ENCODE measurements at regions not wholly inside any gene's neighbourhood (a gene's known extent, or its start where the extent isn't known, plus 50 kb on each side); places are given as distances from the start of the nearest gene placed in this dataset.

DNA sequence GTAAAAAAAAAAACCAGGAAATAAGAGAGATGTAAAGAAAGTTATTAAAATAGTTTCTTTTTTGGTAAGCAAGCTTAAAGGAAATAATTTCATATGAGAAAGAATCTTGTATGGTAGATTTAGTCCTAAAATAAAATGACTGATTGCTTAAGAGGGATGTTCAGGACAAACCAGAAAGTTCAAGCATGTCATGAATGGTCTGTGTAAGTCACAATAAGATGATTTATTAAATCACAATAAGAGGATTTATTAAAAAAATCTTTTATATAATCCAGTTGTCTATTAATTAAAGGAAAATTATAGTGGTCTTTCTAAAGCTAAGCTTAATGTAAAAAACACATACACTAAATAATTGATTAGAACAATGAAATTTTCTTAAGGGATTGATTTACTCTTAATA is 91.8 kb upstream of the OR13F1 start:
- DNase-seq, result peak in 1 of 3 donors; percentile 1
- Histone ChIP-seq H3K9me3 (ENCODE audit: control insufficient read depth in 4 of 4, insufficient read depth in 3 of 4, low read length in 3 of 4) (peaks cover 0 to 6% (median 1%) of the 10 kb centered on the region in 4 donors), H3K4me3 (no peak overlapping the region), H3K27me3 (ENCODE audit: control insufficient read depth in 3 of 3, insufficient read depth in 3 of 3, low read length in 2 of 3) (no peaks in the 10 kb centered on the region), H3K36me3 (ENCODE audit: control insufficient read depth in 4 of 4, insufficient read depth in 4 of 4, low read length in 4 of 4) (no peaks in the 10 kb centered on the region), H3K9ac (ENCODE audit: insufficient read depth in 1 of 2, low read length in 2 of 2) (no peak overlapping the region), H3K4me1 (ENCODE audit: control insufficient read depth in 5 of 5, insufficient read depth in 5 of 5, low read length in 5 of 5) (no peaks in the 10 kb centered on the region), H3K27ac (ENCODE audit: low read depth in 1 of 2, low read length in 1 of 2) (no peak overlapping the region)
- no peak for ATAC-seq (ENCODE audit: insufficient read depth, low FRiP score)
- TF ChIP-seq, protein P1, sequence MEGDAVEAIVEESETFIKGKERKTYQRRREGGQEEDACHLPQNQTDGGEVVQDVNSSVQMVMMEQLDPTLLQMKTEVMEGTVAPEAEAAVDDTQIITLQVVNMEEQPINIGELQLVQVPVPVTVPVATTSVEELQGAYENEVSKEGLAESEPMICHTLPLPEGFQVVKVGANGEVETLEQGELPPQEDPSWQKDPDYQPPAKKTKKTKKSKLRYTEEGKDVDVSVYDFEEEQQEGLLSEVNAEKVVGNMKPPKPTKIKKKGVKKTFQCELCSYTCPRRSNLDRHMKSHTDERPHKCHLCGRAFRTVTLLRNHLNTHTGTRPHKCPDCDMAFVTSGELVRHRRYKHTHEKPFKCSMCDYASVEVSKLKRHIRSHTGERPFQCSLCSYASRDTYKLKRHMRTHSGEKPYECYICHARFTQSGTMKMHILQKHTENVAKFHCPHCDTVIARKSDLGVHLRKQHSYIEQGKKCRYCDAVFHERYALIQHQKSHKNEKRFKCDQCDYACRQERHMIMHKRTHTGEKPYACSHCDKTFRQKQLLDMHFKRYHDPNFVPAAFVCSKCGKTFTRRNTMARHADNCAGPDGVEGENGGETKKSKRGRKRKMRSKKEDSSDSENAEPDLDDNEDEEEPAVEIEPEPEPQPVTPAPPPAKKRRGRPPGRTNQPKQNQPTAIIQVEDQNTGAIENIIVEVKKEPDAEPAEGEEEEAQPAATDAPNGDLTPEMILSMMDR (IDR thresholded peaks at IDR 0.05; ENCODE audit: control extremely low read depth, extremely low read depth), result no peak

DNA sequence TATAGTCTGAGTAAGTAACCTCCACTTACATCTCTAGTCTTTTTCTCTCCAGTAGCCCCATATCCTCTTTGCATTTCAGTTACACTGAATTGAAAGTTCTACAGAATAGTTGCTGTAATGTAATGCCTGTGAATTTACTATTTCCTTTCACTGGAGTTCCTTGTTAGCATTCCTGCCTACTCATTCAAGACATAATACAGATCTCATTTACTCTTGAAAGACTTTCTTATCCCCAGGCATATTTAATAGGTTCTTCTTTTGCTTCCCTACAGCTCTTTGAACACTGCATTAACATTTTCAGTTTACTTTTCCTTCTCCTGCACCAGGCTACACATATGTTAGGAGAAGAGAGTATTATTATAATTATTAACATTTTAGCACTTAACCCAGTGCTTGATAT is 87.6 kb upstream of the OR13F1 start:
- no peak overlapping the region for H3K27ac ChIP-seq (ENCODE audit: low read depth in 1 of 2, low read length in 1 of 2)
- ATAC-seq (ENCODE audit: insufficient read depth, low FRiP score), result no peak
- H3K4me1 ChIP-seq (ENCODE audit: control insufficient read depth in 5 of 5, insufficient read depth in 5 of 5, low read length in 5 of 5), result no peaks in the 10 kb centered on the region
- peaks cover 0 to 5% (median 1%) of the 10 kb centered on the region in 4 donors for H3K9me3 ChIP-seq (ENCODE audit: control insufficient read depth in 4 of 4, insufficient read depth in 3 of 4, low read length in 3 of 4)
- DNase-seq, result no peak
- no peak overlapping the region for H3K9ac ChIP-seq (ENCODE audit: insufficient read depth in 1 of 2, low read length in 2 of 2)
- H3K4me3 ChIP-seq, result no peak overlapping the region
- H3K27me3 ChIP-seq (ENCODE audit: control insufficient read depth in 3 of 3, insufficient read depth in 3 of 3, low read length in 2 of 3), result no peaks in the 10 kb centered on the region
- TF ChIP-seq, protein P1 (IDR thresholded peaks at IDR 0.05; ENCODE audit: control extremely low read depth, extremely low read depth), result no peak
- H3K36me3 ChIP-seq (ENCODE audit: control insufficient read depth in 4 of 4, insufficient read depth in 4 of 4, low read length in 4 of 4), result no peaks in the 10 kb centered on the region

DNA sequence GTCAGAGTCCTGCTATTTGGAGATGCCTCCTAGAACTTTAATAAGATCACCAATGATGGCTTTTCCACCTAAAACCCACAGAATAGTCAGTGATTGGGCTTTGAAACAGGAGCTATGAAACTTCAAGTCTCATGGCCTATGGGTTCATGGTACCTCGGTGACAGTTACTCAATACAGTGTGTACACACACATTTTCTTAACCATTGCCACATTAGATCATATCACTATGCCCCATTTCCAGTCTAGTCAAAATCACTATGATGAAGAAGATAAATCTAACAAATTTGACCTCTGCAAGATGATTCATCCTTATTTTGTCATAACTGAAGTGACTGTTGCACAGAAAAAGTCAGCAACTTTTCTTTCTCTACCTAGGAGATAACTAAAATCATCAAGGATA is 86.8 kb upstream of the OR13F1 start:
- peaks cover 0 to 4% (median 1%) of the 10 kb centered on the region in 4 donors for H3K9me3 ChIP-seq (ENCODE audit: control insufficient read depth in 4 of 4, insufficient read depth in 3 of 4, low read length in 3 of 4)
- ATAC-seq (ENCODE audit: insufficient read depth, low FRiP score), result no peak
- 83 to 90% methylated on average over 1 of the region's 1 CpG for WGBS, 2 donors
- no peak overlapping the region for H3K4me3 ChIP-seq
- DNase-seq, result no peak
- TF ChIP-seq, protein P1 (IDR thresholded peaks at IDR 0.05; ENCODE audit: control extremely low read depth, extremely low read depth), result no peak
- no peak overlapping the region for H3K27ac ChIP-seq (ENCODE audit: low read depth in 1 of 2, low read length in 1 of 2)
- H3K4me1 ChIP-seq (ENCODE audit: control insufficient read depth in 5 of 5, insufficient read depth in 5 of 5, low read length in 5 of 5), result no peaks in the 10 kb centered on the region
- no peak overlapping the region for H3K9ac ChIP-seq (ENCODE audit: insufficient read depth in 1 of 2, low read length in 2 of 2)
- no peaks in the 10 kb centered on the region for H3K36me3 ChIP-seq (ENCODE audit: control insufficient read depth in 4 of 4, insufficient read depth in 4 of 4, low read length in 4 of 4)
- no peaks in the 10 kb centered on the region for H3K27me3 ChIP-seq (ENCODE audit: control insufficient read depth in 3 of 3, insufficient read depth in 3 of 3, low read length in 2 of 3)

DNA sequence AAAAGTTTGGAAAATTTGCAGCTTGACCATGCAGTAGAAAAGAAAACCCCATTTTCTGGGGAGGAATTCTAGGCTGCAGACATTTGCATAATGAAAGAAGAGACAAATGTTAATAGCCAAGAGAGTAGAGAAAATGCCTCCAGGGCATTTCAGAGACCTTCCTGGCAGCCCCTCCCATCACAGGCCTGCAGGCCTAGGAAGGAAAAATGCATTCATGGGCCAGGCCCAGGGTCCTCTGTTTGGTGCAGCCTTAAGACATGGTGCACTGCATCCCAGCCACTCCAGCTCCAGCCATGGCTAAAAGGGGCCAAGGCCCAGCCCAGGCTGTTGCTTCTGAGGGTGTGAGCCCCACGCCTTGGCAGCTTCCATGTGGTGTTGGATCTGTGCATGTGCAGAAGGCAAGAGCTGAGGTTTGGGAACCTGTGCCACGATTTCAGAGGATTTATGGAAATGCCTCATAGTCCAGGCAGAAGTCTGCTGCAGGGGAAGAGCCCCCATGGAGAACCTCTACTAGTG is 75.0 kb upstream of the OR13F1 start:
- 58 to 73% methylated on average over 2 of the region's 2 CpGs for WGBS, 2 donors
- no peaks in the 10 kb centered on the region for H3K36me3 ChIP-seq (ENCODE audit: control insufficient read depth in 4 of 4, insufficient read depth in 4 of 4, low read length in 4 of 4)
- no peaks in the 10 kb centered on the region for H3K4me1 ChIP-seq (ENCODE audit: control insufficient read depth in 5 of 5, insufficient read depth in 5 of 5, low read length in 5 of 5)
- H3K9me3 ChIP-seq (ENCODE audit: control insufficient read depth in 4 of 4, insufficient read depth in 3 of 4, low read length in 3 of 4), result peaks cover 0 to 6% (median 2%) of the 10 kb centered on the region in 4 donors
- ATAC-seq (ENCODE audit: insufficient read depth, low FRiP score), result no peak
- TF ChIP-seq, protein P1 (IDR thresholded peaks at IDR 0.05; ENCODE audit: control extremely low read depth, extremely low read depth), result no peak
- no peak overlapping the region for H3K9ac ChIP-seq (ENCODE audit: insufficient read depth in 1 of 2, low read length in 2 of 2)
- no peak overlapping the region for H3K4me3 ChIP-seq
- no peak overlapping the region for H3K27ac ChIP-seq (ENCODE audit: low read depth in 1 of 2, low read length in 1 of 2)
- no peaks in the 10 kb centered on the region for H3K27me3 ChIP-seq (ENCODE audit: control insufficient read depth in 3 of 3, insufficient read depth in 3 of 3, low read length in 2 of 3)
- no peak for DNase-seq

Measured in lung (tissue), 11 donors.